IMR-90 (cell line): ENCODE measurements at regions not wholly inside any gene's neighbourhood (a gene's known extent, or its start where the extent isn't known, plus 50 kb on each side); places are given as distances from the start of the nearest gene placed in this dataset.

Source experiments
- ATAC-seq: fragments of 200-7000 bp; cut with Tn5 transposase; 2 replicates; pipeline ENCODE4 v1.9.1; 2020; ENCODE audit warnings: low read depth, mild to moderate bottlenecking, moderate library complexity
- BruUV-seq: library from RNA; stranded (reverse); fragments of 400-500 nt; replicated peaks from 2 replicates; lab custom pipeline; 2021; lab: Mats Ljungman, UMichigan
- CTCF ChIA-PET: fragments of 300-600 bp; formaldehyde crosslinking; extraction: SDS; loops from one replicate; lab custom pipeline; 2021; ENCODE audit warnings: antibody characterized with exemption; lab: Yijun Ruan, JAX
- POLR2A ChIA-PET: fragments of 300-600 bp; sonication (Branson Sonifier 250); formaldehyde crosslinking; loops from one replicate; lab custom pipeline; 2022; ENCODE audit warnings: antibody characterized with exemption; ENCODE audit not compliant: unreplicated experiment; lab: Charles Lee
- DNase-seq: peaks from one replicate; pipeline ENCODE4 v3.0.0; 2013
- H2AFZ ChIP-seq: replicated peaks from 2 replicates; pipeline ENCODE3; 2013; ENCODE audit warnings: low read length, mild to moderate bottlenecking; ENCODE audit not compliant: poor library complexity
- H2AK5ac ChIP-seq: 2 replicates; pipeline ENCODE4 v1.6.1; 2013; ENCODE audit warnings: low read depth, low read length, inconsistent platforms
- H2AK9ac ChIP-seq: replicated peaks from 2 replicates; pipeline ENCODE3; 2013; ENCODE audit warnings: mild to moderate bottlenecking, low read depth, low read length, moderate library complexity; ENCODE audit not compliant: poor library complexity
- H2BK120ac ChIP-seq: 2 replicates; pipeline ENCODE4 v1.6.1; 2013; ENCODE audit warnings: low read depth, low read length, inconsistent platforms
- H2BK15ac ChIP-seq: 3 replicates; pipeline ENCODE4 v1.6.1; 2013; ENCODE audit warnings: low read depth, low read length, inconsistent platforms
- H2BK20ac ChIP-seq: 2 replicates; pipeline ENCODE4 v1.6.1; 2013; ENCODE audit warnings: low read depth, mild to moderate bottlenecking, inconsistent platforms, low read length, moderate library complexity
- H2BK5ac ChIP-seq: 2 replicates; pipeline ENCODE4 v1.6.1; 2013; ENCODE audit warnings: mild to moderate bottlenecking, low read depth, low read length, inconsistent platforms; ENCODE audit not compliant: poor library complexity, severe bottlenecking
- H3K14ac ChIP-seq: replicated peaks from 2 replicates; pipeline ENCODE4 v1.6.1; 2013; ENCODE audit warnings: low read depth, low read length, inconsistent platforms
- H3K18ac ChIP-seq: 2 replicates; pipeline ENCODE4 v1.6.1; 2013; ENCODE audit warnings: low read depth, low read length, control low read depth
- H3K23ac ChIP-seq: 2 replicates; pipeline ENCODE4 v1.6.1; 2013; ENCODE audit warnings: low read depth, low read length, inconsistent platforms
- H3K27ac ChIP-seq: 2 replicates; pipeline ENCODE4 v1.5.1; 2013; ENCODE audit warnings: mild to moderate bottlenecking, control low read depth, low read length; ENCODE audit not compliant: insufficient read depth
- H3K27me3 ChIP-seq: 2 replicates; pipeline ENCODE4 v1.6.1; 2013; ENCODE audit warnings: low read length; ENCODE audit not compliant: control insufficient read depth, insufficient read depth
- H3K36me3 ChIP-seq: 2 replicates; pipeline ENCODE4 v1.6.1; 2013; ENCODE audit warnings: low read length, mixed read lengths; ENCODE audit not compliant: control insufficient read depth, insufficient read depth
- H3K4ac ChIP-seq: 2 replicates; pipeline ENCODE4 v1.6.1; 2013; ENCODE audit warnings: low read depth, low read length, inconsistent platforms
- H3K4me1 ChIP-seq: 2 replicates; pipeline ENCODE4 v1.6.1; 2013; ENCODE audit warnings: low read length, mixed read lengths; ENCODE audit not compliant: control insufficient read depth, insufficient read depth
- H3K4me2 ChIP-seq: 2 replicates; pipeline ENCODE4 v1.6.1; 2013; ENCODE audit warnings: low read depth, mild to moderate bottlenecking, control low read depth, low read length, moderate library complexity
- H3K4me3 ChIP-seq: 2 replicates; pipeline ENCODE4 v1.5.1; 2013; ENCODE audit warnings: low read depth, mild to moderate bottlenecking, control low read depth, low read length, moderate library complexity; ENCODE audit not compliant: insufficient read depth
- H3K56ac ChIP-seq: 2 replicates; pipeline ENCODE4 v1.6.1; 2013; ENCODE audit warnings: low read length, inconsistent platforms; ENCODE audit not compliant: insufficient read depth; ENCODE audit errors: extremely low read depth
- H3K79me1 ChIP-seq, 2 experiments: 2 replicates each; pipeline ENCODE4 v1.6.1; 2013; ENCODE audit warnings: low read length in 2 of 2, inconsistent platforms in 1 of 2, low read depth in 1 of 2
- H3K9ac ChIP-seq: 2 replicates; pipeline ENCODE4 v1.6.1; 2013; ENCODE audit warnings: low read depth, low read length, control low read depth
- H3K9me1 ChIP-seq: 2 replicates; pipeline ENCODE4 v1.6.1; 2013; ENCODE audit warnings: low read length, inconsistent platforms; ENCODE audit not compliant: insufficient read depth
- H3K9me3 ChIP-seq: 2 replicates; pipeline ENCODE4 v1.6.1; 2013; ENCODE audit warnings: low read length; ENCODE audit not compliant: control insufficient read depth, insufficient read depth
- H4K20me1 ChIP-seq: 2 replicates; pipeline ENCODE4 v1.6.1; 2013; ENCODE audit warnings: low read length, inconsistent platforms; ENCODE audit not compliant: insufficient read depth
- H4K5ac ChIP-seq: 2 replicates; pipeline ENCODE4 v1.6.1; 2013; ENCODE audit warnings: mild to moderate bottlenecking, low read depth, low read length, control low read depth
- H4K8ac ChIP-seq, 2 experiments: 2 replicates each; pipeline ENCODE4 v1.6.1; 2013; ENCODE audit warnings: low read depth in 2 of 2, low read length in 2 of 2, control low read depth in 1 of 2, inconsistent platforms in 1 of 2
- H4K91ac ChIP-seq: 2 replicates; pipeline ENCODE4 v1.6.1; 2013; ENCODE audit warnings: low read depth, low read length, inconsistent platforms; ENCODE audit not compliant: insufficient read depth
- BHLHE40 ChIP-seq: fragments of 150-350 bp; IDR thresholded peaks from 2 replicates; pipeline ENCODE4 v1.6.1; 2016; ENCODE audit warnings: mild to moderate bottlenecking, low read depth, low read length
- CEBPB ChIP-seq: IDR thresholded peaks from 2 replicates; pipeline ENCODE4 v1.6.1; 2012; ENCODE audit warnings: low read depth, low read length, improper control_type of control experiment
- CHD1 ChIP-seq: IDR thresholded peaks from 2 replicates; pipeline ENCODE4 v1.6.1; 2012; ENCODE audit warnings: low read depth, low read length, improper control_type of control experiment
- CTCF ChIP-seq: conservative IDR thresholded peaks from 2 replicates; pipeline ENCODE4 v1.5.1; 2012; ENCODE audit warnings: mild to moderate bottlenecking, low read depth, low read length, improper control_type of control experiment
- ELK1 ChIP-seq: fragments of 150-350 bp; IDR thresholded peaks from 2 replicates; pipeline ENCODE4 v1.6.1; 2016; ENCODE audit warnings: low read depth, mild to moderate bottlenecking, low read length, moderate library complexity, borderline replicate concordance
- FOS ChIP-seq: fragments of 150-350 bp; IDR thresholded peaks from 2 replicates; pipeline ENCODE4 v1.6.1; 2016; ENCODE audit warnings: low read depth, low read length
- MAFK ChIP-seq: IDR thresholded peaks from 2 replicates; pipeline ENCODE4 v1.6.1; 2012; ENCODE audit warnings: low read depth, low read length, improper control_type of control experiment
- MAZ ChIP-seq: IDR thresholded peaks from 2 replicates; pipeline ENCODE4 v1.6.1; 2012; ENCODE audit warnings: low read depth, mild to moderate bottlenecking, low read length, improper control_type of control experiment, moderate library complexity, borderline replicate concordance
- MXI1 ChIP-seq: IDR thresholded peaks from 2 replicates; pipeline ENCODE4 v1.6.1; 2012; ENCODE audit warnings: low read depth, mild to moderate bottlenecking, low read length, moderate library complexity, borderline replicate concordance
- NFE2L2 ChIP-seq: fragments of 150-350 bp; IDR thresholded peaks from 2 replicates; pipeline ENCODE4 v1.6.1; 2016; ENCODE audit warnings: low read depth, mild to moderate bottlenecking, low read length
- POLR2A ChIP-seq: IDR thresholded peaks from 2 replicates; pipeline ENCODE4 v1.6.1; 2012; ENCODE audit warnings: mild to moderate bottlenecking, low read depth, low read length
- RAD21 ChIP-seq: IDR thresholded peaks from 2 replicates; pipeline ENCODE4 v1.6.1; 2012; ENCODE audit warnings: low read length, improper control_type of control experiment
- RCOR1 ChIP-seq: IDR thresholded peaks from 2 replicates; pipeline ENCODE4 v1.6.1; 2012; ENCODE audit warnings: mild to moderate bottlenecking, low read length, improper control_type of control experiment; ENCODE audit not compliant: insufficient replicate concordance
- RFX5 ChIP-seq: IDR thresholded peaks from 2 replicates; pipeline ENCODE4 v1.8.0; 2012; ENCODE audit warnings: low read depth, mild to moderate bottlenecking, low read length, moderate library complexity
- SMC3 ChIP-seq: fragments of 150-350 bp; IDR thresholded peaks from 2 replicates; pipeline ENCODE4 v1.6.1; 2016; ENCODE audit warnings: low read depth, mild to moderate bottlenecking, antibody characterized with exemption, low read length, moderate library complexity
- WGBS, 2 experiments: methylation state at CpG; one replicate each; pipeline versions ENCODE4 v1.1.5 to v1.1.7; 2013; ENCODE audit warnings: missing lambda C conversion rate in 2 of 2; ENCODE audit not compliant: insufficient read length in 1 of 2; ENCODE audit errors: extremely low coverage in 2 of 2; 5-methylcytosine and 5-hydroxymethylcytosine counted together
- dilution Hi-C: fragments of 300-500 bp; cut with HindIII; formaldehyde crosslinking; loops from one replicate; pipeline ENCODE4 v1.14.3; 2018; ENCODE audit warnings: low sequenced_read_pairs; ENCODE audit not compliant: unreplicated experiment
- in situ Hi-C: fragments of 300-500 bp; cut with MboI; formaldehyde crosslinking; loops from 3 replicates; pipeline ENCODE4 v1.14.3; 2019; ENCODE audit warnings: low sequenced_read_pairs, inconsistent platforms, mixed read lengths
- intact Hi-C: fragments of 100-400 bp; cut with micrococcal nuclease; formaldehyde crosslinking; loops from 2 replicates; pipeline ENCODE4 v1.10.0; 2022
- TF ChIP-seq, protein P1 (sequence below): fragments of 150-350 bp; IDR thresholded peaks from 2 replicates; pipeline ENCODE4 v1.6.1; 2017; ENCODE audit warnings: mild to moderate bottlenecking, antibody characterized with exemption, low read length, low read depth

GRCh38 chr1:29772584-29773100 is 536.3 kb downstream of the PTPRU start:
- Histone ChIP-seq H2AFZ (no peak overlapping the region), H3K23ac (no peak overlapping the region), H3K9ac (no peak overlapping the region), H3K9me3 (no peaks in the 10 kb centered on the region), H3K4ac (no peak overlapping the region), H3K4me3 (no peak overlapping the region), H4K8ac (no peak overlapping the region), H3K79me1 (no peaks in the 10 kb centered on the region), H2BK5ac (no peak overlapping the region), H2BK120ac (no peak overlapping the region), H3K4me1 (no peaks in the 10 kb centered on the region), H3K56ac (no peak overlapping the region), H2AK9ac (no peak overlapping the region), H2BK15ac (no peak overlapping the region), H2BK20ac (no peak overlapping the region), H3K18ac (no peak overlapping the region), H4K5ac (no peak overlapping the region), H3K9me1 (no peaks in the 10 kb centered on the region), H2AK5ac (no peak overlapping the region), H3K27ac (no peak overlapping the region), H3K4me2 (no peak overlapping the region), H4K20me1 (no peaks in the 10 kb centered on the region), H4K91ac (no peak overlapping the region), H3K36me3 (no peaks in the 10 kb centered on the region), H3K14ac (no peak overlapping the region), H3K27me3 (peaks cover 4% of the 10 kb centered on the region; the same call in 1 of the 2 replicates)
- intact Hi-C loops (no loop called here), dilution Hi-C loops (no loop called here), in situ Hi-C loops (no loop called here)
- 17% methylated on average over 1 of the region's 4 CpGs; no CpG with 5 or more reads in 1 of the 2 experiments for WGBS, 2 experiments
- no peak for ATAC-seq
- no TSS peak for BruUV-seq
- TF ChIP-seq BHLHE40: no peak
- TF ChIP-seq ELK1: no peak
- TF ChIP-seq RAD21: no peak
- no peak for TF ChIP-seq RFX5
- no peak for TF ChIP-seq RCOR1
- no peak for TF ChIP-seq CEBPB
- no peak for TF ChIP-seq MXI1
- TF ChIP-seq MAFK: no peak
- TF ChIP-seq NFE2L2: no peak
- TF ChIP-seq FOS: no peak
- TF ChIP-seq CHD1: no peak
- TF ChIP-seq MAZ: no peak
- TF ChIP-seq, protein P1, sequence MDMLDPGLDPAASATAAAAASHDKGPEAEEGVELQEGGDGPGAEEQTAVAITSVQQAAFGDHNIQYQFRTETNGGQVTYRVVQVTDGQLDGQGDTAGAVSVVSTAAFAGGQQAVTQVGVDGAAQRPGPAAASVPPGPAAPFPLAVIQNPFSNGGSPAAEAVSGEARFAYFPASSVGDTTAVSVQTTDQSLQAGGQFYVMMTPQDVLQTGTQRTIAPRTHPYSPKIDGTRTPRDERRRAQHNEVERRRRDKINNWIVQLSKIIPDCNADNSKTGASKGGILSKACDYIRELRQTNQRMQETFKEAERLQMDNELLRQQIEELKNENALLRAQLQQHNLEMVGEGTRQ: no peak
- TF ChIP-seq POLR2A: no peak
- TF ChIP-seq CTCF: no peak
- no peak for TF ChIP-seq SMC3
- ChIA-PET CTCF (no interaction called here), POLR2A (no interaction called here)
- DNase-seq: no peak
